Omental fat pad (tissue), 3 donors: ENCODE measurements at regions not wholly inside any gene's neighbourhood (a gene's known extent, or its start where the extent isn't known, plus 50 kb on each side); places are given as distances from the start of the nearest gene placed in this dataset.

ENCODE experiments used
- ATAC-seq: fragments of 150-250 bp; one replicate; pipeline ENCODE4 v1.9.1; 2016; ENCODE audit warnings: mild to moderate bottlenecking, moderate library complexity; ENCODE audit not compliant: low FRiP score
- DNase-seq: peaks from one replicate; pipeline ENCODE4 v3.0.0-alpha.2; 2019; ENCODE audit warnings: low spot score
- TF ChIP-seq, protein P1 (sequence below), 3 donors: fragments of 450-650 bp; IDR thresholded peaks; one replicate each; pipeline ENCODE4 v1.5.1; 2016 to 2017; ENCODE audit warnings: antibody characterized with exemption in 3 of 3, mild to moderate bottlenecking in 3 of 3, moderate library complexity in 2 of 3

DNA sequence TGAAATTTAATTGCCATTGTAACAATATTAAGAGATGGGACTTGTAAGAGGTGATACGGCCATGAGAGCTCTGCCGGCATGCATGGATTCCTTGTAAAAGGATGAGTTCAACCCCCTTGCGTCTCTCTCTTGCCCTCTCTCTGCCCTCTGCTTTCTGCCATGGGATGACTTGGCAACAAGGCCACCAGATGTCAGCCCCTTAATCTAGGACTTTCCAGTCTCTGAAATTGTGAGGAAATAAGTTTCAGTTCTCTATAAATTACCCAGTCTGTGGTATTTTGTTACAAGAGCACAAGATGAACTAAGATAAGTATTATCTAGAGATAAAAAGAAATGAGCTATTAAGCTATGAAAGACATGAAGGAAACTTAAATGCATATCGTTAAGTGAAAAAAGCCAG, 145.7 kb upstream of the AHR start:
- DNase-seq (no peak), ATAC-seq (no peak)
- TF ChIP-seq, protein P1, sequence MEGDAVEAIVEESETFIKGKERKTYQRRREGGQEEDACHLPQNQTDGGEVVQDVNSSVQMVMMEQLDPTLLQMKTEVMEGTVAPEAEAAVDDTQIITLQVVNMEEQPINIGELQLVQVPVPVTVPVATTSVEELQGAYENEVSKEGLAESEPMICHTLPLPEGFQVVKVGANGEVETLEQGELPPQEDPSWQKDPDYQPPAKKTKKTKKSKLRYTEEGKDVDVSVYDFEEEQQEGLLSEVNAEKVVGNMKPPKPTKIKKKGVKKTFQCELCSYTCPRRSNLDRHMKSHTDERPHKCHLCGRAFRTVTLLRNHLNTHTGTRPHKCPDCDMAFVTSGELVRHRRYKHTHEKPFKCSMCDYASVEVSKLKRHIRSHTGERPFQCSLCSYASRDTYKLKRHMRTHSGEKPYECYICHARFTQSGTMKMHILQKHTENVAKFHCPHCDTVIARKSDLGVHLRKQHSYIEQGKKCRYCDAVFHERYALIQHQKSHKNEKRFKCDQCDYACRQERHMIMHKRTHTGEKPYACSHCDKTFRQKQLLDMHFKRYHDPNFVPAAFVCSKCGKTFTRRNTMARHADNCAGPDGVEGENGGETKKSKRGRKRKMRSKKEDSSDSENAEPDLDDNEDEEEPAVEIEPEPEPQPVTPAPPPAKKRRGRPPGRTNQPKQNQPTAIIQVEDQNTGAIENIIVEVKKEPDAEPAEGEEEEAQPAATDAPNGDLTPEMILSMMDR (IDR thresholded peaks at IDR 0.05) = no peak

DNA sequence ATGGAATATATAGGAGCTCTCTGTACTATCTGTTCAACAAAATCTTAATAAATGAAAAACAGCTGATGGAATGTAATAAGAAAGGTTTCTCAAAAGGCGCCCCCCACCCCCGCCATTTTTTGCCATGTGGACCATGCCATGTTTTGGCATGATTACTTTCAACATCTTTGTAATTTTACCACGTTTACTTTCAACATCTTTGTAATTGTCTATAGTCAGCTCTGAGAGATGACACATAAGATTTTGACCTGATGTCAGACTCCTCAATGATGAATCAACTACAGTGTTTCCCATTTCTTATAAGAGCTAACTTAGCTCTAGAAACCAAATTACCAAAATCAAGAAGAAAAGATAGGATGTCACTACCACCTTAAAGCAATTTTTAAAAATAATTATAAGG, 144.9 kb upstream of the AHR start:
- DNase-seq = no peak
- no peak for ATAC-seq
- TF ChIP-seq, protein P1 (IDR thresholded peaks at IDR 0.05) = no peak

DNA sequence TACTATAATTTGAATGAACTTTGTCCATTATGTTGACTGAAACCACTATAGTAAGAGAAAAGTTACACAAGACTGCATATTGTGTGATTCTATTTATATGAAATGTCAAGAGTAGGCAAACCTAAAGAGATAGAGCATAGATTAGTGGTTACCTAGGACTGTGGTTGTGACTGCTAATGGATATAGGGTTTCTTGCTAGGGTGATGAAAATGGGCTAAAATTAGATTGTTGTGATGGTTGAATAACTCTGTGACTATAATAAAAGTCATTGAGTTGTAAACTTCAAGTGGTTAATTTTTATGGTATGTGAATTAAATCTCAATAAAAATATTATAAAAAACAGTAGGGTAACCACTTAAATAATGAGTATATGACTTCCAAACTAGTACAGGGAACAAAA, 142.9 kb upstream of the AHR start:
- ATAC-seq (no peak), DNase-seq (no peak)
- TF ChIP-seq, protein P1 (IDR thresholded peaks at IDR 0.05) = no peak

DNA sequence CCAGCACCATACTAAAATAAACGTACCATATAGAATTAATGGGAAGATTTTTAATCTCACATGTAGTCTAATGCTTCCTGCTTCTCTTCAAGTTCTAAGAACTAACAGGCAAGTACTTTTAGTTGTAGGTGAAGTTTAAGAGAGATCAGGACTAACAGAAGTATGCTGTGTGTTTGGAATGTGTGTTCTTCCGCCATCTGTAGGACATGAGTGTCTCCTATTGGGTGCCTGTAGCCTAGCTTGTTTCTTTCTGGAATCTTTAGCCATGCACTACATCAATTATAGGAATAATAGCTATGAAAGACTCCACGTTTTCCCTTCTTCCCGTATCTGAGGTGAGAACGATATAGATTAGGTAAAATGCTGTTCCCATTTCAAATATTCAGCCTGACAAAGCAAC, 140.2 kb upstream of the AHR start:
- ATAC-seq (no peak), DNase-seq (no peak)
- TF ChIP-seq, protein P1 (IDR thresholded peaks at IDR 0.05) = no peak

DNA sequence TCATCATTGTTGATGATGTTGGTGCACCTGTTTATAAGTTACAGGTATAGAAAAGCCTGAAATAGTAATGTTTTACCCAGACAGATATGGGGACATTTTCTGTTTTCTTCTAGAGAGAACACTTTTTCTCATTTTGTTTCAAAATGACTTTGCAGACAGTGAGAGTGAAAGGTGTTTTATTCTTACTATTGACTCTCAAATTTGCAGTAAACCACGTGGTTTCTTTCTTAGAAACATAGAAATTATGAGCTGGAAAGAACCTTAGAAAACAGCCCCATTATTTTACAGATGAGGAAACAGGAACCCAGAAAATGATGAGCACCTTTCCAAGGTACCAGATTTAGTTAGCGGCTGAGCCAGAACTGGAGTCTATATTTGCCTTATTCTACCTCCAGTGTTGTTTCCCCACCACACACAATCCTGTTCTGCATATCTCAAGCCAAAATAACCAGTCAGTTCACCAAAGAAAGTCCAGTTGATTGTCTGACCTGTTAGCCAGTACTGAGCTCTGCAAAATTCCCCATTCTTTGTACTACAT, 138.9 kb upstream of the AHR start:
- TF ChIP-seq, protein P1 (IDR thresholded peaks at IDR 0.05) = no peak
- no peak for ATAC-seq
- no peak for DNase-seq

DNA sequence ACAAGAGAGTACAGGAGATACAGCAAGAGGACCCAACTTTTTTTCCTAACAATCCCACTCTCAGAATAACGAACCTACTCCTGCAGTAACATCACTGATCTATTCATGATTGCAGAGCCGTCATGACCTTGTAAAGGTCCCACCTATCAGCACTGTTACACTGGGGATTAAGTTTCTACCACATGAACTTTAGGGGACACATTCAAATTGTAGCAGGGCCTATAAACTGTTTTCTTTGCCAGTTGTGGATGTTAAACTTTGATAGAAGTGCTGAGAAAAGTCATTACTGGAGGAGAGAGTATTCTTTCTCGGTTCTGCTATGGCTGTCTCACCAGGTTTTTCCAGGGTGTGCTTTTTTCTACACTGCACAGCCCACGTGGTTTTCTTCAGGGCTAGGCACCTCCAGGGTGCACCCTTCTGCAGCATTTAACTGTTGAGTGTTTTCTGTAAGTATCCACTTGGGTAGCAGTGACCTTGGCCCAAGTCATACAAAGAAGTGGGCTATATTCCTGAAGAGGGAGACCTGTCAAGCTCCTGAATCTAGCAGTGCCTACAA, 131.6 kb upstream of the AHR start:
- DNase-seq (no peak), ATAC-seq (no peak)
- TF ChIP-seq, protein P1 (IDR thresholded peaks at IDR 0.05) = no peak

DNA sequence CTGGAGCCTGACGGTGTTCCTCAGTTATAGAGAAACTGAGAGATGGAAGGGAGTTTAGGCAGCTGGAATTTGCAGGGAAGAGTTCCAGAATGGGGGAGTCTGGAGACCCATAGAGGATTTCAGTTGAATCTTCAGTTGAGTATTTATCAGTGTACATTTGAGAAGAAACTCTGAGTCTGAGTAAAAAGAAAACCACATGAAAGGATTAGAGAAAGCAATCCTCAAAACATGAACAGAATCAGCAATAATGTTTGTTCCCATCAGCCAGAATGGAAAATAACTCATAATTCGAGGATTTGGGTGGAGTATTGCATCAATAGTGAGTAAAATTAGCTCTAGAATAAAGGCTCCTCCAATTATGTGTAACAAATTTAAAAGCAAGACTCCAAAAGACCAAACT, 130.0 kb upstream of the AHR start:
- no peak for DNase-seq
- TF ChIP-seq, protein P1 (IDR thresholded peaks at IDR 0.05) = no peak
- ATAC-seq = no peak
